Fibroblast of skin of left quadriceps (primary cell): ENCODE measurements at regions not wholly inside any gene's neighbourhood (a gene's known extent, or its start where the extent isn't known, plus 50 kb on each side); places are given as distances from the start of the nearest gene placed in this dataset.
"Not testable (repeated sequence)": the region's sequence is repeated elsewhere in the genome, so short reads cannot be mapped to it uniquely, and the experiment has no call there.

Experiments
- DNase-seq, 2 experiments: peaks; one replicate each; pipeline ENCODE4 v3.0.0-alpha.2; 2013; ENCODE audit warnings: low read depth in 2 of 2

GRCh38 chr4:155026715-155027114 is 181.7 kb upstream of the NPY2R start:
- DNase-seq = no peak

- no peak for DNase-seq
Measured at GRCh38 chr4:155032521-155033229, 175.8 kb upstream of the NPY2R start.

- DNase-seq = no peak
Measured at GRCh38 chr4:155033604-155034003, 174.8 kb upstream of the NPY2R start.

GRCh38 chr4:155037031-155037430 is 171.4 kb upstream of the NPY2R start:
- no peak for DNase-seq

GRCh38 chr4:155038459-155038858 is 170.0 kb upstream of the NPY2R start:
- DNase-seq = no peak

- DNase-seq = no peak
Measured at GRCh38 chr4:155039162-155039561, 169.3 kb upstream of the NPY2R start.

- DNase-seq = no peak
Measured at GRCh38 chr4:155040031-155040430, 168.4 kb upstream of the NPY2R start.

GRCh38 chr4:155042014-155042413 is 166.4 kb upstream of the NPY2R start:
- no peak for DNase-seq

- DNase-seq = not testable (repeated sequence)
Measured at GRCh38 chr4:155044251-155044650, 164.2 kb upstream of the NPY2R start.

GRCh38 chr4:155047755-155048154 is 160.7 kb upstream of the NPY2R start:
- DNase-seq = peak in 1 of 2 experiments; percentile 2

- not testable (repeated sequence) for DNase-seq
Measured at GRCh38 chr4:155054042-155054441, 154.4 kb upstream of the NPY2R start.

- no peak for DNase-seq
Measured at GRCh38 chr4:155060419-155060818, 148.0 kb upstream of the NPY2R start.

- no peak for DNase-seq
Measured at GRCh38 chr4:155060873-155061272, 147.6 kb upstream of the NPY2R start.

- DNase-seq = no peak
Measured at GRCh38 chr4:155062948-155063347, 145.5 kb upstream of the NPY2R start.

- not testable (repeated sequence) for DNase-seq
Measured at GRCh38 chr4:155064934-155065333, 143.5 kb upstream of the NPY2R start.

- no peak for DNase-seq
Measured at GRCh38 chr4:155066871-155067270, 141.6 kb upstream of the NPY2R start.

GRCh38 chr4:155071962-155072361 is 136.5 kb upstream of the NPY2R start:
- DNase-seq = no peak

- DNase-seq = no peak
Measured at GRCh38 chr4:155072417-155072816, 136.0 kb upstream of the NPY2R start.

- DNase-seq = no peak
Measured at GRCh38 chr4:155073852-155074251, 134.6 kb upstream of the NPY2R start.

GRCh38 chr4:155076256-155076785 is 132.1 kb upstream of the NPY2R start:
- DNase-seq = no peak

- DNase-seq = no peak
Measured at GRCh38 chr4:155077452-155078229, 130.8 kb upstream of the NPY2R start.

GRCh38 chr4:155079871-155080270 is 128.6 kb upstream of the NPY2R start:
- no peak for DNase-seq

- no peak for DNase-seq
Measured at GRCh38 chr4:155081222-155081621, 127.2 kb upstream of the NPY2R start.
